Occipital lobe (tissue), 1 donor: ENCODE measurements at regions not wholly inside any gene's neighbourhood (a gene's known extent, or its start where the extent isn't known, plus 50 kb on each side); places are given as distances from the start of the nearest gene placed in this dataset.
"Not testable (repeated sequence)": the region's sequence is repeated elsewhere in the genome, so short reads cannot be mapped to it uniquely, and the experiment has no call there.

Experiments used
- DNase-seq: peaks from one replicate; lab custom pipeline; 2025; lab: John Stamatoyannopoulos, UW

DNA sequence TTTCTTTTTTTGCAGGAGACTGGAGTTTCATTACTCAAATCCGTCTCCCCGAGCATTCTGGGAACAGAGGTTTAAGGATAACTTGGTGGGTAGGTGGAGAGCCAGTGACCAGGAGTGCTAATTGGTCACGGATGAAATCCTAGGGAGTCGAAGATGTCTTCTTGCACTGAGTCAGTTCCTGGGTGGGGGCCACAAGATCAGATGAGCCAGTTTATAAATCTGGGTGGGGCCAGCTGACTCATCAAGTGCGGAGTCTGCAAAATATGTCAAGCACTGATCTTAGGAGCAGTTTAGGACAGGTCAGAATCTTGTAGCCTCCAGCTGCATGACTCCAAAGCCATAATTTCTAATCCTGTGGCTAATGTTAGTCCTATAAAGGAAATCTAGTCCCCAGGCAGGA is 741.3 kb downstream of the PCDH7 start:
- no peak for DNase-seq

DNA sequence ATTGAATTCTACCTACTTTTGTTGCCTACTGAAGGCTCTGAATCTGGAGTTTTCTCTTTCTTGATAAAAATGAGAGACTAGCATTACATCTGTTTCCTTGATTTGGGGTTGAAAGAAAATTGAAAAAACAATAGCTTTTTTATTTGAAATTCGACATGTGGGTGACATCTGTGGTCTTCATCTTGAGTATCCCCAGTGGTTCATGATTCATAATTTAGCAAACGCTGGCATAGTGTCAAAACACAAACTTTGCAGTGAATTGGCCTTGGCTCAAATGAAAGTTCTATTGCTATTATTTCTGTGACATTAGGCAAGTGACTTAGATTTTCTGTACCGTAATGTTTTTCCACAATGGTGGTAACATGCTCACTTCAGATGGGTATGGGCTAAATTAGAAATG is 747.6 kb downstream of the PCDH7 start:
- DNase-seq, result no peak

- no peak for DNase-seq
These were observed 754.1 kb downstream of the PCDH7 start for GRCh38 chr4:31474221-31474620.

DNA sequence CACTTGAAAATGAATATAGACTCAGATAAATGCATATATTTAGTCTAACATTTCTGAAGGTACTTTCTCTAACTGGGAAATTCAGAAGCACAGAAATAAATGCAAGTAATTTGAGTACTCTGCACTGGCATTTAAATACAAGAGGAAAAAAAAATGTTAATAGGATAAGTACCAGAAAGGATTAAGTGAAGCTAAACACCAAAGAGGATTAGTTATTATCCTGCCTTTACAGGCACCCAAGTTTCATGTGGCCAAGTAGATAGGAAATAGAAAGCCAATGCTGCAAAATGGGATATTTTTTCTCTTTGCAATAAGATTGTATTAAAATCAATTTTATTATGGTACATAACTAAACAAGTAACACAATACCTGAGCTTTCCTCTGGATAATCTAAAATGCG is 762.5 kb downstream of the PCDH7 start:
- DNase-seq, result no peak

- DNase-seq, result not testable (repeated sequence)
These were observed 779.0 kb downstream of the PCDH7 start for GRCh38 chr4:31499216-31499615.

DNA sequence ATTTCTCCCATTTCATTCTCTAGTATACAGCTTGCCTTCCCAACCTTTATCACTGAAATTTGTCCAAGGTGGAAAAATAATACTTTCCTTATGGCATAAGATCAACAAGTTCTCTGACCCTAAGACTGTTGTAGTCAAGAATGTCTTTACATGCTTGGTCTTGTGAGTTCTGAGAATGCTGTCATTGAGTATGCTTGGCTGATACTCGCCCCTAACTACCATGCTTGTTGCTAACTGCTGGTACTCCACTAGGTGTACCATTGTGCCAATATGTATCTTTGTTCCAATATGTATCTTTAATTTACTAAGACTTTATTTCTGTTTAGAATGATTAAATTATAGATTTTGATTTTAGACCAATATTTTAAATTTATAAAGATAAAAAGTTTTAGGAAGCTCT is 796.4 kb downstream of the PCDH7 start:
- DNase-seq, result no peak

GRCh38 chr4:31518796-31519250 is 798.7 kb downstream of the PCDH7 start:
- no peak for DNase-seq

DNA sequence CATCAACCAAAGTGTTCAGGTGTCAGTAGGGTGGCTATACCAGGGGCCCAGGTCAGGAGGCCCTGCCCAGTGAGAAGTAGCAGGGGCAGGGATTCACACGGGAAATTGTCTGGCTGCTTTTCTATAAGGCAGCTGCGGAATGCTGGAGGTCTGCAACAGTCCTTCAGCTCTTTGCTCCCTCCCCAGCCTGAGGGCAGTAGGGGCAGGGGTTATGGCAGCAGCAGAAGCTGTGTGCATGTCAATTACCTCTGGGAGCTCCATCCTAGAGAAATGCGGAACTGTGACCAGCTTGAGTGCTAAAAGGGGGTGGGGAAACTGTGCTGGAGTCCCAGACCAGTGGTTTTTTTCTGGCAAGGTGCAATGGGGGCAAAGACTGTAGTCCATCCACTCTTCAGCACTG is 810.4 kb downstream of the PCDH7 start:
- DNase-seq, result no peak

DNA sequence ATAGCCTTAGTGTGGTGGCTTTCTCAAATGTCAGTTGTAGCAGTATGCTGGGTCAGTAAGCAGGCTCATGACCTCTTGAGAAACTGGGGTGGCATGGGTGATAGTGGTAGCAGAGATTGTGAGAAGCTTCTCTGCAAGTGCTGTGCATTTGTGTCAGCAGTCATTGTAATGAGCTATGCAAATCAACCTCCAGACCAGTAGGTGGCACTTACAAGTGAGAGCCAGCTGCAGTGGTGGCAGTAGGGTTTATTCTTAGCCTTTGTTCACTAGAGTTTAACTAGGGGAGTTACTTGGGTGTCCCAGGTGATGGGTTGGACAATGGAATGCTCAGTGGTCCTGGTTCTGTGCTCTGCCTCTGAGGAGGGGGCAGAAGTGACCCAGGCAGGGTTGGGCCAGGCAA is 818.7 kb downstream of the PCDH7 start:
- no peak for DNase-seq

GRCh38 chr4:31539284-31540069 is 819.3 kb downstream of the PCDH7 start:
- no peak for DNase-seq

DNA sequence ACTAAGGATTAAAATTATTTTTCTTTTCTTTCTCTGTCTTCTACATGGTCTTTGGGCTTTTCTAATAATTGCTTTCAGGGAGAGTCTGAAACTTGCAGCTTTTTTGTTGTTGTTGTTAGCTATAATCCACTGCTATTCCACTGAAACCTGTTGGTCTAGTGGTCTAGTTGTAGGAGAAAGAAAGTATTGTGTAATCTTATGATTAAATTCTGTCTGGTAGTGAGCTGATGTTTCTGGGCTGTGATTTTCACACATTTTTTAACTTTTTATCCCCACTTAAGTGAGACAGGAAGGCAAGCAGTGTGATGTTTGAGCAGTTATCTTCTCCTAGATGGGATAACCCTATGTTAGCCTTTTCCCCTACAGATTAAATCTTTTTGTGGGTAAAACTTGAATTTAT is 825.2 kb downstream of the PCDH7 start:
- no peak for DNase-seq

DNA sequence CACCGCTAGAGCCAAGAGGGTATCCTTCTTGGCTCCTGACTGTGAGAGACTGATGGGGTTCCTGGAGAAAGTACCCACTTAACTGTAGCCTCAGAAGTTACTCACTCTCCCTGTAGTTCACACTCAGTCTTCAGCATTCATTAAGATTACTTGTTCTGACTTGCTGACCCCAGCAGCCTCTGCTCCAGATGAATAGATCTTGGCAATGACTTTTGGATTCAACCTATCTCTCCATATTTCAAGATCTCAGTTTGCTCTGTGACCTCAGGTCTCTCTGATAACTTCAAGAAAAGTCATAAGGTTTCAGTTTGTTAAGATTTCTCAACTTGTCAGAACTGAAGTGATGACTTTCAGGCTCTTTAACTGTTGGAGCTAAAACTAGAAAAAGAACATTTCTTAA is 825.6 kb downstream of the PCDH7 start:
- DNase-seq, result no peak

GRCh38 chr4:31548021-31548420 is 827.9 kb downstream of the PCDH7 start:
- no peak for DNase-seq

- DNase-seq, result no peak
These were observed 828.7 kb downstream of the PCDH7 start for GRCh38 chr4:31548823-31549222.

- no peak for DNase-seq
These were observed 829.1 kb downstream of the PCDH7 start for GRCh38 chr4:31549256-31549655.

DNA sequence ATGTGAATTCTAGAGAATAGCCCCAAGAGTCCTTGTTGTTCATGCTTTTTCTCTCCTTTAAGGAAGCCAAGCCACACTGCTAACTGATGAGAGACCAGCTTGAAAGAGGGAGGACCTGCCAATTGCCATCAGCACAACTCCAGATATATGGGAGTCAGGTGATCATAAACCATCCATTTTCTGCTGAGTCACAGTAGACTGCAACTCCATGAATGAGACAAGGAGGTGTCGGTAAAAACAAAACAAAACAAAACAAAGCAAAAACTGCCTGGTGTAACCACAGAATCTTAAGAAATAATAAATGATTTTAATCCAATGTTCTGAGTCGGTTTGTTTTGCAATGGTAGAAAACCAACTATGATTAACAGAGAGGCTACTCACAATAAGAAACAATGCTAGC is 837.3 kb downstream of the PCDH7 start:
- DNase-seq, result no peak

- DNase-seq, result no peak
These were observed 853.4 kb downstream of the PCDH7 start for GRCh38 chr4:31573554-31573953.

- no peak for DNase-seq
These were observed 855.3 kb downstream of the PCDH7 start for GRCh38 chr4:31575504-31575903.

DNA sequence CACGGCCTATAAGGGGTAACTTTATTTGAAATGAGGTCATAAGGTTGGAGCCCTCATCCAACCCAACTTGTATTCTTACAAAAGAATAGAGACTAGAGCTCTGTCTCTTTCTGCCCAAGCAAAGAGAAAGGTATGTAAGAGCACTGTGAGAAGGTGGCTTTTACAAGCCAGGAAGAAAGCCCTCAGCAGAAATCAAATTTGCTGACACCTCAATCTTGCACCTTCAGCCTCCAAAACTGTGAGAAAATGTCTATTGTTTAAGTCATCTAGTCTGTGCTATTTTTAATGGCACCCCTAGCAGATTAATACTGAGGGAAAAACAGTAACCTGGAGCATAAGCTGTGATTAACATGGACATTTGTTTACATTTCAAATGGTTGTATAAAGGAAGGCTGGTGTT is 860.7 kb downstream of the PCDH7 start:
- no peak for DNase-seq

GRCh38 chr4:31585503-31585902 is 865.3 kb downstream of the PCDH7 start:
- DNase-seq, result no peak

DNA sequence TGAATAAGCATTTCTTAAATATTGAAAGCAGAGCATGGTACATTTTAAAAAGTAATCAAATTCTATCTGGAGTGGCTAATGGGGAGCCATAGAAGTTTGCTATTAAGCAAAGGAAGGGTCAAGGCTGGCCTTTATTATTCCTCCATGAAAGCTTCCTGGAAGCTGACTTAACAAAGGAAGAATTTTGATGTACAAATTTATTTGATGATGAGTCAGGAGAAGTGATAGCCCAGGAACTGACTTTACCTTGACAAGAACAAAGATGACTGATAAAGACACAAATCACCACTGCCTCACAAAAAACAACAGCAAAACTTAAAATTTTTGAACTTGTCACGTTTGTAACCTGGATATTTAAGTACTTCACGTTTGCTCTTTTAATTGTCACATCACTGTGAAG is 872.1 kb downstream of the PCDH7 start:
- DNase-seq, result no peak

DNA sequence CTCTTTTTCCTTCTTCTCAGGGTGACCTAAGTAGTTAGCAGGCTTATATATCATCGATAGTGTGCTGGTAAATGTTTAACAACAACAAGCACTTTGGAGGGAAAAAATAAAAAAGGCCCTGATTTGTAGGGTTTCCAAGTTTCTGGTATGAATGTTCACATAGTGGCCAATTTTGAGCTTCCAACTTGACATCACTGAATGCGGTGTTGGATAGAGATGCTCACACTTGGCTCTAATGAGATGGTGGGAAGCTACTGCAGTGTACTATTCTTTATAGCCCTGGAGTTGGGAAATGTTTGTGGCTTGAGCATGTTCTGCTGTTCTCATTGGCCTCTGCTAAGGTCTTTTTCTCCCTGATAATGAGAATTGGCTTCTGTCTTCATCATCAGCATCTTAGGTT is 875.3 kb downstream of the PCDH7 start:
- DNase-seq, result no peak

GRCh38 chr4:31598639-31599038 is 878.5 kb downstream of the PCDH7 start:
- DNase-seq, result no peak

DNA sequence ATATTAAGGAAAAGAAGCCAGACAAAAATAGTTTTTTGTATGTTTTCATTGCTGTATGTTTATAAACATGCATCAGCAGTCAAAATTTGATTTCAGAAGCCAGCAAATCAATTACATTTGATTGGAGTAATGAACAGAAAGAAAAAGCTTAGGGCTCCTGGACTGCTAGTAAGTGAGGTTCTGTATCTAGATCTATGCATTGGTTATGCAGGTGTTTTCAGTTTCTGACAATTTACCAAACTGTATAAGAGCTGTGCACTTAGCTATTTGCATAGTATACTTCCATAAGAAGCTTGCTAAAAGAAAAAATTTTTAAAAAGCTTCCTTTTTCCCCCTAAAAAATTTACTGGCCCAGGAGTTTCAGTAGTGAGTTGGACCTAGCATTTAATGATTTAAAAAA is 881.6 kb downstream of the PCDH7 start:
- DNase-seq, result no peak
